SK-N-SH (cell line): ENCODE measurements at regions not wholly inside any gene's neighbourhood (a gene's known extent, or its start where the extent isn't known, plus 50 kb on each side); places are given as distances from the start of the nearest gene placed in this dataset.
A peak's percentile ranks its signal among the peaks of the same experiment; 100 is the strongest.
"Not testable (repeated sequence)": the region's sequence is repeated elsewhere in the genome, so short reads cannot be mapped to it uniquely, and the experiment has no call there.

Experiments used
- CTCF ChIA-PET: fragments of 300-600, 350-600 bp; formaldehyde crosslinking; extraction: SDS; loops from one replicate; lab custom pipeline; 2021; lab: Yijun Ruan, JAX
- POLR2A ChIA-PET: fragments of 350-600 bp; sonication (Branson Sonifier 250); formaldehyde crosslinking; extraction: SDS; loops from one replicate; lab custom pipeline; 2020; ENCODE audit warnings: antibody characterized with exemption, inconsistent platforms; lab: Yijun Ruan, JAX
- DNase-seq: peaks from one replicate; pipeline ENCODE4 v3.0.0; 2012
- H2AFZ ChIP-seq: fragments of 200-600 bp; sonication (generic); 2 replicates; pipeline ENCODE4 v1.8.1; 2016; ENCODE audit warnings: antibody characterized with exemption, mild to moderate bottlenecking, low read depth
- H3F3A ChIP-seq: fragments of 200-600 bp; sonication (generic); replicated peaks from 2 replicates; pipeline ENCODE3; 2016; ENCODE audit warnings: antibody characterized with exemption, mild to moderate bottlenecking; ENCODE audit not compliant: insufficient read depth
- H3K27ac ChIP-seq, 2 experiments: fragments of 200-500 bp in 1 of 2; fragments of 200-600 bp in 1 of 2; sonication (Bioruptor generic) in 1 of 2; sonication (generic), shearing (Covaris generic) in 1 of 2; 2 replicates each; pipeline versions ENCODE4 v1.5.1 to v1.6.1; 2014 to 2016; ENCODE audit warnings: low read depth in 2 of 2, inconsistent platforms in 1 of 2, low read length in 1 of 2, mild to moderate bottlenecking in 1 of 2, mixed read lengths in 1 of 2
- H3K27me3 ChIP-seq: fragments of 200-600 bp; sonication (generic), shearing (Covaris generic); 2 replicates; pipeline ENCODE4 v1.6.1; 2016; ENCODE audit warnings: mixed run types; ENCODE audit not compliant: insufficient read depth
- H3K36me3 ChIP-seq, 2 experiments: fragments of 200-500 bp in 1 of 2; fragments of 200-600 bp in 1 of 2; sonication (Bioruptor generic) in 1 of 2; sonication (generic) in 1 of 2; replicated peaks in 1 of 2; 2 replicates each; pipeline versions ENCODE3 to v1.5.1; 2014 to 2016; ENCODE audit warnings: low read length in 1 of 2, mild to moderate bottlenecking in 1 of 2; ENCODE audit not compliant: insufficient read depth in 2 of 2, control insufficient read depth in 1 of 2
- H3K4me1 ChIP-seq, 2 experiments: fragments of 200-500 bp in 1 of 2; fragments of 200-600 bp in 1 of 2; sonication (Bioruptor generic) in 1 of 2; sonication (generic), shearing (Covaris generic) in 1 of 2; 2 replicates each; pipeline versions ENCODE4 v1.5.1 to v1.6.1; 2014 to 2016; ENCODE audit warnings: low read depth in 1 of 2, low read length in 1 of 2, mixed run types in 1 of 2; ENCODE audit not compliant: insufficient read depth in 2 of 2, control insufficient read depth in 1 of 2
- H3K4me2 ChIP-seq: fragments of 200-600 bp; sonication (generic), shearing (Covaris generic); 2 replicates; pipeline ENCODE4 v1.6.1; 2017; ENCODE audit warnings: mixed run types
- H3K4me3 ChIP-seq, 2 experiments: fragments of 200-500 bp in 1 of 2; fragments of 200-600 bp in 1 of 2; sonication (Bioruptor generic) in 1 of 2; sonication (generic), shearing (Covaris generic) in 1 of 2; 2 replicates each; pipeline versions ENCODE4 v1.5.1 to v1.8.1; 2014 to 2016; ENCODE audit warnings: low read depth in 2 of 2, inconsistent platforms in 1 of 2, low read length in 1 of 2, mild to moderate bottlenecking in 1 of 2, mixed read lengths in 1 of 2, moderate library complexity in 1 of 2
- H3K79me2 ChIP-seq: fragments of 200-600 bp; sonication (generic); 2 replicates; pipeline ENCODE4 v1.8.1; 2017; ENCODE audit warnings: mild to moderate bottlenecking; ENCODE audit not compliant: insufficient read depth
- H3K9ac ChIP-seq: fragments of 200-600 bp; sonication (generic); 2 replicates; pipeline ENCODE4 v1.6.1; 2017; ENCODE audit warnings: mixed run types
- H3K9me2 ChIP-seq: fragments of 200-600 bp; sonication (generic); 2 replicates; pipeline ENCODE4 v1.6.1; 2017; ENCODE audit warnings: mixed run types
- H3K9me3 ChIP-seq: fragments of 200-600 bp; sonication (generic); 2 replicates; pipeline ENCODE4 v1.6.1; 2017; ENCODE audit warnings: mixed run types, mild to moderate bottlenecking, moderate library complexity
- H4K20me1 ChIP-seq: fragments of 200-600 bp; sonication (generic); 2 replicates; pipeline ENCODE4 v1.6.1; 2017; ENCODE audit warnings: mild to moderate bottlenecking, mixed run types; ENCODE audit not compliant: insufficient read depth
- CTCF ChIP-seq: fragments of 200-600 bp; sonication (generic); IDR thresholded peaks from 2 replicates; pipeline ENCODE4 v1.6.1; 2017; ENCODE audit warnings: antibody characterized with exemption, mild to moderate bottlenecking, moderate library complexity
- FOSL2 ChIP-seq: IDR thresholded peaks from 2 replicates; pipeline ENCODE4 v1.4.0; 2012; ENCODE audit warnings: low read depth, mild to moderate bottlenecking, moderate library complexity, borderline replicate concordance
- GATA2 ChIP-seq: sonication (generic); formaldehyde crosslinking; IDR thresholded peaks from 2 replicates; pipeline ENCODE4 v1.5.0; 2020; ENCODE audit warnings: mild to moderate bottlenecking, missing genetic modification reagents
- JUND ChIP-seq: IDR thresholded peaks from 2 replicates; pipeline ENCODE4 v1.4.0; 2012
- MAX ChIP-seq: IDR thresholded peaks from 2 replicates; pipeline ENCODE4 v1.4.0; 2012; ENCODE audit warnings: low read depth
- NFIC ChIP-seq: IDR thresholded peaks from 2 replicates; pipeline ENCODE4 v1.4.0; 2012; ENCODE audit warnings: borderline replicate concordance
- PBX3 ChIP-seq: IDR thresholded peaks from 2 replicates; pipeline ENCODE4; 2012
- TCF12 ChIP-seq: IDR thresholded peaks from 2 replicates; pipeline ENCODE4 v1.4.0; 2012
- ZBTB33 ChIP-seq: IDR thresholded peaks from 2 replicates; pipeline ENCODE4 v1.4.0; 2012; ENCODE audit warnings: low read depth, borderline replicate concordance
- WGBS: methylation state at CpG from one replicate; pipeline ENCODE4 v1.1.6; 2017; ENCODE audit warnings: low lambda C conversion rate; 5-methylcytosine and 5-hydroxymethylcytosine counted together

DNA sequence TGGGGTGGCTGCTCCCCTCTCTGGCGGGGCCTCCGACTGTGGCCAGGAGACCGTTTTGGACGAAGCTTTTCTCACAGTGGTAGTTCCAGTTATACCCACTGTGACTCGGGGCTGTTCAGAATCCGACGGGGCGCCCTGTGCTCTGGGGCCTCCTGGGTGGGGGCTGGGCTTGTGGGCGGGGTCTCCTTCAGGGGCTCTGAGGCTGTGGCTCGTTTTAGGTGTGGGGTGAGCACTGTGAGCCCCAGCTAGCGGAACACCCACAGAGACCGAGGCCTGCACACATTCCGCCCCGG is 383.4 kb downstream of the TMEM121 start:
- H3K4me3 ChIP-seq, H3F3A ChIP-seq, H3K4me2 ChIP-seq, POLR2A ChIA-PET, H3K27me3 ChIP-seq, H3K9me2 ChIP-seq, CTCF ChIA-PET, H3K9me3 ChIP-seq, H2AFZ ChIP-seq, H3K79me2 ChIP-seq, H4K20me1 ChIP-seq, H3K9ac ChIP-seq, DNase-seq, H3K36me3 ChIP-seq: not testable (repeated sequence)
- 26% methylated on average over 4 of the region's 14 CpGs for WGBS
- peaks cover 0 to 51% of the 10 kb centered on the region in 2 experiments; a peak in 1 of 4 replicates for H3K4me1 ChIP-seq
- peak overlapping the region in 1 of 2 experiments; percentile 80; a peak in 1 of 4 replicates for H3K27ac ChIP-seq

DNA sequence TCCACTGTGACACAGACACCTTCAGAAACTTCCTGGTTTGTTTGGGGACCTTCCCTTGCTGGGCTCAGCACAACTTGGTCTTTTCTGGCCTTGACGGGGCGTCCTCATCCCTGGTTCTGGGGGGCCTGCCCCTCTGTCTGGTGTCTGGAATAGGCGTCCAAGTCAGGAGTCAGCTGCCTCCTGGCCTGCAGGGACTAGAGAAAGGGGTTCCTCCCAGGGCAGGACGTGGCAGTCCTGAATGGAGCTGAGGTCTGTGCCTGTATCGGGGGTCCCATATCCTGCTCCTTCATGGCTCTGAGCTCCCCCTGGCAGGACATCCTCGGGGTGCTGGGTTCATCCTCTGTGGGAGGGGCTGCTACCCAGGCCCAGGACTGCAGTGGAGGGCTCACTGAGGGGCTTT is 384.0 kb downstream of the TMEM121 start:
- no peak for DNase-seq
- POLR2A ChIA-PET = no interaction called here
- no peaks in the 10 kb centered on the region for H4K20me1 ChIP-seq

More for the DNA sequence above, 384.0 kb downstream of the TMEM121 start:
- H3K9me2 ChIP-seq = no peaks in the 10 kb centered on the region
- H3K79me2 ChIP-seq = no peaks in the 10 kb centered on the region
- H3K27ac ChIP-seq = peak overlapping the region in 1 of 2 experiments; percentile 55; a peak in 1 of 4 replicates
- CTCF ChIA-PET = interaction anchor here (0.7 kb wide), 1 partner anchor 21 kb away, joined by 4 read pairs; no protein-coding TSS in a partner anchor
- H3K4me1 ChIP-seq = peaks cover 0 to 47% of the 10 kb centered on the region in 2 experiments; a peak in 1 of 4 replicates
- no peaks in the 10 kb centered on the region for H3K27me3 ChIP-seq
- no peak overlapping the region for H3K9ac ChIP-seq
- WGBS = 23% methylated on average over 3 of the region's 6 CpGs
- H2AFZ ChIP-seq = no peak overlapping the region
- H3F3A ChIP-seq = no peaks in the 10 kb centered on the region
- no peak overlapping the region for H3K4me2 ChIP-seq
- no peak for TF ChIP-seq MAX
- no peak for TF ChIP-seq CTCF
- TF ChIP-seq PBX3 = no peak
- no peak for TF ChIP-seq NFIC
- no peak for TF ChIP-seq JUND
- TF ChIP-seq ZBTB33 = no peak
- no peak for TF ChIP-seq TCF12
- TF ChIP-seq GATA2 (CRISPR knock-in tag) = no peak
- TF ChIP-seq FOSL2 = no peak
- H3K36me3 ChIP-seq = no peaks in the 10 kb centered on the region
- H3K9me3 ChIP-seq = no peaks in the 10 kb centered on the region
- H3K4me3 ChIP-seq = no peak overlapping the region
